ENCODE measurements at regions not wholly inside any gene's neighbourhood (a gene's known extent, or its start where the extent isn't known, plus 50 kb on each side); places are given as distances from the start of the nearest gene placed in this dataset.

GRCh38 chr20:7696311-7696710, 243.9 kb downstream of the HAO1 start:
- no peak for DNase-seq
- Histone ChIP-seq H3K27me3 (no peaks in the 10 kb centered on the region), H3K27ac (no peak overlapping the region), H3K4me1 (no peaks in the 10 kb centered on the region), H3K36me3 (ENCODE audit: low read depth, missing control alignments) (no peaks in the 10 kb centered on the region), H3K9me3 (no peaks in the 10 kb centered on the region), H3K4me3 (no peak overlapping the region)
- intact Hi-C loops (cut with DNase I; ENCODE audit: low total_unique reads), result no loop called here
- 60 to 69% methylated on average over 1 of the region's 1 CpG for WGBS, 2 donors
- no peak for TF ChIP-seq POLR2A (IDR thresholded peaks at IDR 0.05)
- no peak for TF ChIP-seq CTCF (IDR thresholded peaks at IDR 0.05)

- intact Hi-C loops (cut with DNase I; ENCODE audit: low total_unique reads), result no loop called here
- no peak for DNase-seq
Measured at GRCh38 chr20:7702141-7702540, 238.1 kb downstream of the HAO1 start.

GRCh38 chr20:7703551-7703961, 236.7 kb downstream of the HAO1 start:
- Histone ChIP-seq H3K4me1 (no peaks in the 10 kb centered on the region), H3K36me3 (ENCODE audit: low read depth, missing control alignments) (no peaks in the 10 kb centered on the region), H3K27me3 (no peaks in the 10 kb centered on the region), H3K27ac (no peak overlapping the region), H3K4me3 (no peak overlapping the region), H3K9me3 (no peaks in the 10 kb centered on the region)
- no peak for TF ChIP-seq CTCF (IDR thresholded peaks at IDR 0.05)
- no peak for TF ChIP-seq POLR2A (IDR thresholded peaks at IDR 0.05)
- WGBS, 2 donors, result 63 to 69% methylated on average over 4 of the region's 4 CpGs
- intact Hi-C loops (cut with DNase I; ENCODE audit: low total_unique reads), result no loop called here
- no peak for DNase-seq

More at GRCh38 chr20:7702141-7702540, 238.1 kb downstream of the HAO1 start:
- H3K27ac ChIP-seq, result no peak overlapping the region
- no peak for TF ChIP-seq POLR2A (IDR thresholded peaks at IDR 0.05)
- no peak for TF ChIP-seq CTCF (IDR thresholded peaks at IDR 0.05)
- WGBS, 2 donors, result 82 to 90% methylated on average over 2 of the region's 2 CpGs
- H3K27me3 ChIP-seq, result no peaks in the 10 kb centered on the region
- H3K4me1 ChIP-seq, result no peaks in the 10 kb centered on the region
- no peaks in the 10 kb centered on the region for H3K9me3 ChIP-seq
- H3K4me3 ChIP-seq, result no peak overlapping the region
- H3K36me3 ChIP-seq (ENCODE audit: low read depth, missing control alignments), result no peaks in the 10 kb centered on the region

GRCh38 chr20:7703996-7704395, 236.3 kb downstream of the HAO1 start:
- H3K27me3 ChIP-seq, result no peaks in the 10 kb centered on the region

More at GRCh38 chr20:7703996-7704395, 236.3 kb downstream of the HAO1 start:
- no peak for DNase-seq
- H3K4me1 ChIP-seq, result no peaks in the 10 kb centered on the region
- no peak overlapping the region for H3K27ac ChIP-seq
- H3K4me3 ChIP-seq, result no peak overlapping the region
- no peaks in the 10 kb centered on the region for H3K9me3 ChIP-seq
- H3K36me3 ChIP-seq (ENCODE audit: low read depth, missing control alignments), result no peaks in the 10 kb centered on the region
- intact Hi-C loops (cut with DNase I; ENCODE audit: low total_unique reads), result no loop called here
- WGBS, 2 donors, result 76 to 78% methylated on average over 2 of the region's 2 CpGs
- TF ChIP-seq CTCF (IDR thresholded peaks at IDR 0.05), result no peak
- TF ChIP-seq POLR2A (IDR thresholded peaks at IDR 0.05), result no peak
